Eye (tissue), 1 donor: ENCODE measurements at regions not wholly inside any gene's neighbourhood (a gene's known extent, or its start where the extent isn't known, plus 50 kb on each side); places are given as distances from the start of the nearest gene placed in this dataset.
"Not testable (repeated sequence)": the region's sequence is repeated elsewhere in the genome, so short reads cannot be mapped to it uniquely, and the experiment has no call there.

Experiments
- DNase-seq: peaks from one replicate; pipeline ENCODE4 v3.0.0-alpha.2; 2015

DNA sequence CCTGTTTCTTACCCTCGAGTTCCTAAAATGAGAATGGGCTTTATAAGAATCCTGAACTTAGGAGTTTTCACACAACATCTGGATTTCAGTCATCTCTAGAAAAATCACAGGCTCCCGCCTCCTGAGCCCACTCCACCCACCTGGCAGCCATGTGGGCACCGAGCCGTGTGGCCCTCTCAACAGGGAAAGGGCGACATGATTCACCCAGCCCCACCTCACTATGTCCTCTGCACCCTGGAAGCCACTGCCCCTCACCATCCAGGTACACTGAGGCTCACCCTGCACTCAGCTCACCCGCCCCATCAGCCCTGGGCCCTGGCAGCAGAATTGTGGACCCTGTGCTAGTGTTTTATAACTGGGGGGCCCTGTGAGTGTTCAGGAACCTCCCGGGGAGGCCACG lies 101.5 kb downstream of the SHANK2 start:
- no peak for DNase-seq

DNA sequence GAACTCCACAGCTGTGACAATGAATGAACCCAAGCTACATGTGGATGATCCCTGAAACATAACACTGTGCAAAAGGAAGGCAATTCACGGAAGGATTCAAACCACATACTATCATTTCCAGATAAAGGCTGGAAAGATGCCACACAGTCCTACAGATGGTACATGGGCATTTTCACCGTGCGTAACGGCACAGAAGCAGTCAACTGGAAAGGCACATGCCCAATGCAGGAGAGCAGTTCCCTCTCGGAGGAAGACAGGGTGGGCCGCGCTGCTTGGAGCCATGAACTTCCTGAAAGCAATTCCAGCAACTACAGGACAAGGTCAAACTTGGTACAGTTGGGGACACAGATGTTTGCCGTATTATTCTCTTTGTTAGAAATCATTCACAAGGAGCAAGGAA lies 103.7 kb downstream of the SHANK2 start:
- no peak for DNase-seq

DNA sequence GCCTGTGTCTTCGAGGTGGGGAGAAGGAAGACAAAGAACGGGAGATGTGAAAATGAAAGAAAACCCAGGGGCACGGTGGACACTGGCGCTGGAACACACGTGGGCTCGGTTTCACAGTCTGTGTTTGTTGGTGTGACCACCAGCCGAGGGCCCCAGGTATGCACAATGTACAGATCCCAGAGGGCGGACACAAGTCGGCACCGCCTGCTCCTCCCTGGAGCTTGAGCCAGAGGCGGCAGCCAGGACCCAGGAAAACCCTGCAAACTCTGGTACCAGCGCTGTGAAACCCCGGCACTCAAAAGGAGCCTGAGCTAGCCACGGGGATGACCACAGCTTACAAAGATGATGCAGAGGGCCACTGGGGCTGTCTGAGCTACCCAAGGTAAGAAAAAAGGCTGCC lies 105.0 kb downstream of the SHANK2 start:
- DNase-seq: no peak

DNA sequence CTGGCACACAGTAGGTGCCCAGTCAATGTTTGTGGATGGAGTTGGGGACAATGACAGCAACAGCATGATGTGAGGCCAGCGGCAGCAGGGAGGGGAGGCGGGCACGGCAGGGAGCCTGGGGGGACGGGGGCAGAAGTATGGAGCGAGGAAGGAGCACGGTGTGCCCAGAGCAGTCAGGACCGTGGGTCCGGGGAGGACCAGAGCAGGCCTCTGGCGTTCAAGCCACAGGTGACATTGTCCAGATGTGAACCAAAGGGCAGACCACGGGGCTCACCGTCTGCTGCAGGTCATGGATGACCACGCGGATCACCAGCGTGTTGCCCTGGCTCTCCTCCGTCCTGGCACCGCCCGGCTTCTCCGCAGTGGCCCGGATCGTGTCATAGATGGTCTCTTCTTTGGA lies 105.5 kb downstream of the SHANK2 start:
- no peak for DNase-seq

DNA sequence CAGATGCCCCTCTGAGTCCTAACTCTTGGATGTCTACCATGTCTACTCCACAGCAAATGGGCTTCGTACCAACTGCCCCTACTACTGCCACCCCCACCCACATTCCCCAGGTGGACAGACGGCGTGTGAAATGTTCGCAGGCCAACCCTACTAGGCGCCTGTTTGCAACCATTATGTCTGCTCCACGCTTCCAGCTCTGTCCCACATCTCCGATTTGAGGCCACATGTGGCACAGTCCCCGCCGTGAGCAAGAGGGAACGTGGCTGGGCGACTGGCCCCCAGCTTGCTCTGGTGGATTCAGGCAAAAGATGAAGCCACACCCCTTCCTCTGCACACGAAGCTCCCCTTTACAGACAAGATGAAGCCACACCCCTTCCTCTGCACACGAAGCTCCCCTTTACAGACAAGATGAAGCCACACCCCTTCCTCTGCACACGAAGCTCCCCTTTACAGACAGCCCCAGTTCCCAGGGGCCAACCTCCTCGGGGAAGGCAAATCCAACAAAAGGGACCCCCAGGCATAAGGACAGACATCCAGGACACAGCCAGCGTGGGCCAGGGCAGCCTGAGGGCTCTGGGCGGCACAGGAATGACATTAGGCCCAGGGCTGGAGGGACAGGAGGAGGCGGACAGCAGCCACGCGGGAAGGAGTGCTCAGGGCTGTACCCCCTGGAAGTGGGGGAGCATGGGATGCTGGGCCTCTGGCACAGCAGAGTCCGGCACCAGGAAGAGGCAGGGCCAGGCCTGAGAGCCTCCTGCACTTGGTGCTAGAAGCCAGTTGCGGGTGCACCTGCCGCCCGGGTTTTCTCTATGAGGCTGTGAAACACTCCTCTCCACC lies 106.2 kb downstream of the SHANK2 start:
- no peak for DNase-seq

DNA sequence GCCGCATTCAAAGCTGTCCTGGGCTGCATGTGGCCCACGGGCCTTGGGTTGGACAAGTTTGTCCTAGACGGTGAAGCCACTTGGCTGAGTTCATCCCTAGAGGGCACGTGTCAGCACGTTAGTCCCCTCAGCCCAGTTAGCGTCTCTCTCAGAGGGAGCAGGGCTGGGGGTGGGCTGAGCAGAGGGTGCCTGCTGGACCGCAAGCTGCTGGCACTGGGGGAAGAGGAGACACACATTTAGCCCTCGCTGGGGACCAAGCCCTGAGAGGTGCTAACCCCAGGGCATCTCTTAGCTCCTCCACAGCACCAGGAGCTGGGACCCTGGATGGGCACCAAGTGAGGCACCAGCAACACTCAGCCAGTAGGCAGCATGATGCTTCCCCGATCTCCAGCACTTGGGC lies 107.0 kb downstream of the SHANK2 start:
- DNase-seq: no peak

DNA sequence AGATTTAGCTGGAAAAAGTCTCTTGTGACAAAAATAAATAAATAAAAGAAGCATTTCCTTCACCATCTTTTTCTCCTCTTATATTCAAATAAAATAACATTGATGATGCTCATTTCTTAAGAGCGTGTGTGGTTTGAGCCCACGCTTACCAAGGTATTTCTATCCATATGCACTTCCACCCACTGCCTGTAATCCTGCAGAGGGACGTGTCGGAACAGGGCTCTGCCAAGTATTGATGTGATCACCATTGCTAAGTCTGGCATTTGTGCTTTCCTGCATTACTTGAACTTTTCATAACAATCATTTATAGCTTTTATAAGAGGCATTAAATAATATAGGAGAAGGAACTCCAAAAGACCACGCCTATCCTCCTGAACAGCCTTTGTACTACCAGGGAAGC lies 107.6 kb downstream of the SHANK2 start:
- DNase-seq: no peak

DNA sequence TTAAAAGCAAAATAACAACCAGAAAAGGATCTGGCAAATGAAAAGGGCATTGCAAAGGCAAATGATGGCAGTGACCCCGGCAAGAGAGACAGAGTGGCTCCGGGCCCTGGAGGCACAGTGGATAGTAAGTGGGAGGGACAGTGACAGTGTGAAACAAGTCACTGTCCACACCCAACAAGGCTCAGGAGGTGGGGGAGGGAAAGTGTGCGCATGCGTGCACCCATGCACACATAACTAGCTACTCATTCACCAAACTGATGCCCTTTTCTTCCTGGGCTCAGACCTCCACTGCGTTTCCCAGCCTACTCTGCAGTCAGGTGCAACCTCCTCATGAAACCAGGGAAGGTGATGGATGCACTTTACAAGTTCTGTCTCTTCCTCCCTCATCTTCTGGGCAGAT lies 108.4 kb downstream of the SHANK2 start:
- DNase-seq: no peak

DNA sequence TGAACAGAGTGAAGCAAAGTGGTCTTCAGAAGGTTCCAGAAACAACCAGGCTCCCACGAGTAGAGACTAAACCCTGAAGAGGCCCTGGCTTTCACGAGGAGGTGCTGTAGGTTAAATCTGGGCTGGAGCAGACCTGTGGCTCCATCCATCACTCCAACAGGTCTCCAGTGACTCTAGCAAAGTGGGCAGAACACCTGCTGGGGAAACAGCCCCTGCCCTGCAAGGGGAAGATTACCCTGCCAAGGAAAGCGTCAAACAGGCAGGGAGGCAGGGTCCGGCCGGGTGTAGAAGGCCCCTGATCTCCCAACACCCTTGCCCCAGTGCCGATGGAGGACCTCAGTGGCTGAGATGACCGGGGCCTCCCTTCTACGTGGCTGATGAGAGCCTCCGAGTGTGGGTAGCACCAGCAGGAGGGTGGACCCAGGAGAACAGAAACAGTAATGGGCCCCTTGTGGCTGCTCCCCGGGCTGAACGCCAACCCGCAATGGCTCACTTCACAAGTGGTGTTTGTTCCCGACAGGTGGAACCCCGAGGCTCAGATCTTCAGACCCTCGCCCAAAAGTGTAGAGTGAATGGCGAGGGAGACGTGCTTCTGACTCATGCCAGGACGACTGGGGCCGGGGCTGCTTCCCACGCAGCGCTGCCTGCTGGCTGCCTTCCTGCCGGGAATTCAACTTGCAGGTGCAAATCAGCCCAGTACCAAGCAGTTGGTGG lies 112.0 kb downstream of the SHANK2 start:
- no peak for DNase-seq

DNA sequence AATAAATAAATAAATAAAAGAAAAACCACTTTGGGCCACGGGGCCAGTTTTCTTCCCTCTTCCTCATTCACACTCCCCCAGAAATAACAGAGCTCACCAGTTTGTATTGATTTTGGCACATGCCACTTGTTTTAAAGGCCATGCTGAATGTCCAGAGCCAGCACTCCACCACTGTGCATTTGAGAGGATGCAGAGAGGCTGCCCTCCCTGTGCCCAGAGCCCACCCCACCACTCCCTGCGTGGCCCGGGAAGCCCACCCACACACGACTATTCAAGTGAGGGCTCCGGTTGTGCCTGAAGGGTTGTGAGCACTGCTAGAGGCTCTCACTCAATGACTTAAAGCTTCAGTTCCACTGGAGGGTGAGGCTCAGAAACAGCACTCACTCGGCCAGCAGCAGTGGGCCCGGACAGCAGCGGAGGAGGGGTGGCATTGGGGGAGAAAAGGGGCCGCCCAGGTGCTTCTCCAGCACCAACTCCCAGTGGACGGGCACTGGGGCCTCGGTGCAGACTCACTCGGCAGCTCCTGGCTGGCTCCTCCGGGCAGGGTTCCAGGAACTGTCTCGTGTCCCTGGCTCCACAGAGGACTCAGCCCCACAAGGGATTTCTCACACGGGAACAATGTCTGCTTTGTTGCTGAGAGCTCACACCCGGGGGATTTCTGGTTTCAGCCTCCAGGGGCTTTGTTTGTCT lies 112.7 kb downstream of the SHANK2 start:
- DNase-seq: peak; percentile 39

DNA sequence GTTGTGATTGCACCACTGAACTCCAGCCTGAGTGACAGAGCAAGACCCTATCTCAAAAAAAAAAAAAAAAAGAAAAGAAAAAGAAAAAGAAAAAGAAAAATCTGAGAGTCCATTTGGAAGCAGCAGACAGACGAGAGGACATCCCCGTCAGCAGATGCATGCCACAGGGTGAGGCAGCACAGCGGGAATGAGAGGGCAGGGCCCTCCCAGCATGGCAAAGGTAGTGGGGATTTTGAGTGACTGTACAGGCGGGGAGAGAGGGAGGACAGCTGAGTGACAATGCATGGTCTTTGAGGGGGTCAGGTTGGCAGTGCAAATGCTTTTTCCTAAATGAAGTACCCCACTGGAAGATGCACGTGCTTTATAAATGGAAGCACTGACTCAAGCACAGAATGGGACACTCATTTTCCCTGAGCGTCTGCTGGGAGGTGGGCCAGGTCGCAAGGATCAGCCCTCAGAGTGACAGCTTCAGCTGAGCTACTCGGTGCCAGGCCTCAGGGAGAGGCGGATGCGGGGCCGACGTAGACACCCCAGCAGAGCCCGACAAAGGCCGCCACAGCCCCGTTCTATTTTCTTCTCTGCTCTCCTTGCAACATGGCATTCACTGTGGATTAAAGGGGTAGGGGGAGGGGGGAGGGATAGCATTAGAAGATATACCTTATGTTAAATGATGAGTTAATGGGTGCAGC lies 113.5 kb downstream of the SHANK2 start:
- DNase-seq: no peak

DNA sequence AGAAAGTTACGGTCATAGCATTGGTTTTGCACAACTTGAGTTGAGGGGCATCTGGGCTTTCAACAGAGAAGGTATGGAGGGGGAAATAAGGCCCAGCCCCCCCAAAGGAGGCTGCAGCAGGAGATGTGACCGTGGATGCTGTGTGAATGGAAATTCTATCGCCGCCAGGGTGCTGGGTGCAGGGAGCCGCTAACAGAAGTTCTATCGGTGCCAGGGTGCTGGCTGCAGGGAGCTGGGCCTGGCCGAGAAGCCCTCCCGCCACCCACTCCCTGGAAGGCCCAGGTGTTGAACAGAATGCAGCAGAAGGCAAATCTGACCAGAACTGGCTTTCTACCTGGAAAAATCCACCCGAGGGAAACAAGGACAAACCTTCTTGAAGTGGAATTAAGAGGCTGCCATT lies 115.0 kb downstream of the SHANK2 start:
- DNase-seq: no peak

DNA sequence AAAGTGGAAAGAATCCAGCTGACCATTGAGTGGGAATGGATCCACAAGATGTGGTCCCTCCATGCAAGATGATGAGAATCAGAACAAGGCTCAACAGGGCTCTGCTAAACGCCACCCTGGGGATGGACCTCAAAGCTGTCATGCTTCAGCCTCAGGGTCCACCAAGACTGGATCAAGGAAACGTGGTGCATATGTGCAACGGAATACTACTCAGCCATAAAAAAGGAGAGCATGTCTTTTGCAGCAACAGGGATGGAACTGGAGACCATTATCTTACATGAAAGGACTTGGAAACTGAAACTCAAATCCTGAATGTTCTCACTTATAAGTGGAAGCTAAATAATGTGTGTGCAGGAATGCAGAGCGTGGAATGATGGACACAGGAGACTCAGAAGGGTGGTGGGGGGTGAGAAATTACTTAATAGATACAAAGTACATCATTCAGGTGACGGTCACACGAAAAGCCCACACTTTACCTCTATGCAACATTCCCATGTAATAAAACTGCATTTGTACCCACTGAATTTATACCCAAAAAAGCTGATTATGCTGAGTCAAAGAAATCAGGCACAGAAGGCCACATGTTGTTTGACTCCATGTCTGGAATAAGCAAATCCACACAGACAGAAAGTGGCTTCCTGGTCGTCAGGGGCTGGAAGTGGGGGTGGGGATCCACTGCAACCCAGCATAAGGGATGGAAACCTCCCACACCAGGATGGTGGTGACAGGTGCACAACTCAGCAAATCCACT lies 116.1 kb downstream of the SHANK2 start:
- DNase-seq: no peak

DNA sequence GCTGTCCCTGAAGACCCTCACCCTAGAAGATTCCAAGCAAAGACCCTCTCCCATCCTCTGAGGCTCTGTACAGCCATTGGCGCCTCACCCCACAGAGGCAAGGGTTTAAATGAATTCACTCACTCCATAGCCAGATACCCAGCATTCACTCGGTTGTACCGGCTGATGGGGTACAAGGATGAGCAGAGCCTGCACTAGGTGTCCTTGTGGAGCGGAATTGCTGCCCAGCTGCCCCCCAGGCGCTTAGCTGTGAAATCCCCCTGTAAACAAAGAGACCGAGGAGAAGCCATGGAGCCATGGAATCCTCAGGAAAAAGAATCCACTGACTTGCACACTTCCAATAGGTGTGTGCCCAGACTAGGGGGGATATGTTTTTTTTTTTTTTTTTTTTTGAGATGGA lies 117.3 kb downstream of the SHANK2 start:
- DNase-seq: no peak

DNA sequence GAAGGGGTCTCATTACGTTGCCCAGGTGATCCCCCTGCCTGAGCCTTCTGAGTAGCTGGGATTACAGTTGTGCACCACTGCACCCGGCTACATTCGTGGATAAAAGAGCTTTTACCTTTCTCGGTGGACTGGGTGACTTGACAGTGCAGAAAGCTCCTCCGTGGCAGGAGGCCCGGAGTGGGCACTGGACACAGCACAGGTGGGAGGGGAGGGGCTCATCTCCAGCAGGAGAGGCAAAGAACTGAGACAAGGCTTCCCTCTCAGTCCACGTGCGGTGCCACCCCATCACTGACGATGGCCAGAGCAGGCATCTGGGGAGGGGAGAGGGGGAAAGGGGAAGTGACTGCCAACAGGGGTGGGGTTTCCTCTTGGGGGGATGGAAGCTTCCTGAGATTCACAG lies 118.4 kb downstream of the SHANK2 start:
- no peak for DNase-seq

DNA sequence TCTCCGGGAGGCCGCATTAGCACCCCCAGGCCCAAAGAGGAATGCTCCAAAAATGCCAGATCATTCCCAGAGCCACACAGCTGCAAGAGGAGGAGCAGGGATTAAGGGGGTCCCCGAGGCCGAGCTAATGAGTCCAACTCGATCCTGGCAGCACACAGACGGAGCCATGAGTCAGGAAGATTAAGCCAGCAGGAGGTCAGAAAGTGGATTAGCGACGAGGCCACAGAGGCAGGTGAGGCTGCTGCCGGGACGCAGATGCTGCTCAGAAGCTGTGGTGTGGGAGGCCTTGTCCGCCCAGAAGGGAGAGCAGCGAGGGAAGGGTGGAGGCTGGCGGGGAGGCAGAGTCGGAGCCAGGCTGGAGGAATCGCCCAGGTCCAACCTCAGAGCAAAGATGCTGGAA lies 120.5 kb downstream of the SHANK2 start:
- peak; percentile 70 for DNase-seq

DNA sequence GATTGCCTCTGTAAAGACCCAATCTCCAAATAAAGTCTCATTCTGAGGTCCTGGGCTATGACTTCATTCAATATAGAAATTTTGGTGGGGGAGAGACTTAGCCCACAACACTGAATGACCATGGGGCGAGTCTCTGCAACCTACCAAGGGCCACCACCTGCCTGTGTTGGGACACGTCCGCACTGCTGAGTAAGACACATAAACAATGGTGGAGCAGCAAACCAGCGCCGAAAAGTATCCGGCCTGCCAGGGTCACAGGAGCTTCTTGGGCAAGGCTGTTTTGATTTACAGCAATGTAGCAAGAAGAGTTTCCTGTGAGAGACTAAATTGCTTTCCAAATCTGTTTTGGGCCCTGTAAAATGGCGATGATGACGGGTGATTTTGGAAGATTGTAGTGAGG lies 122.3 kb downstream of the SHANK2 start:
- no peak for DNase-seq

DNA sequence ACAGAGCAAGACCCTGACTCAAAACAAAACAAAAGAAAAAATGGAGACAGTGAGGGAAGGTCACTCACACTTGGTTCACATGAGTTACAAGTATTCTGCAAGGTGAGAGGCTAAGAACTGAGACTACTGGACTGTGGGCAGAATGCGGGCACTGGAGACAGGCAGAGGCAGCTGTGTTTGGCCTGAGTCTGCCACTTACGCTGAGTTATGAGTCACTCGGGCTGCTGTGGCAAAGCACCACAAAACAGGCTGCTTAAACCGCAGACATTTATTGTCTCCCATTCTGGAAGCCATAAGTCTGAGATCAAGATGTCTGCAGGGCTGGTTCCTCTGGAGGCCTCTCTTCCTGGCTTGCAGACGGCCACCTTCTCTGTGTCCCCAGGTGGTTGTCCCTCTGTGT lies 122.8 kb downstream of the SHANK2 start:
- no peak for DNase-seq

DNA sequence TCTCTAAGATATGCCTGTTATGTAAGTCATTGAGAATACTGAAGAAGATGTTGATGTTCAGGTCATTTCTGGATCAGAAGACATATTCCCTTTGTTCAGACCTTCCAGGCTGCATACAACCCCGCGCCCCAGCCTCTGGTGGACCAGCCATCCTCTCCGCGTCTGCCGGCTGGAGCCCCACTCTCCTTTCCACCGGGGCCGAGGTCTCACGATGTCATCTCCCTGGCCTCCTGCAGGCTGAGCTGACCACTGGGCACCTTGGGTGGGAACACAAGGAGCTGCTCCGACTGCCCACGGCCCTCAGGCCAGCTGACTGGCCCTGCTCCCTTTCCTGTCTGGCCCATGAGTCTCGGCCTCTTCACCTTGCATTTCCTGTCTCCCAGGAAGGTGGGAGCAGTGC lies 124.6 kb downstream of the SHANK2 start:
- no peak for DNase-seq

DNA sequence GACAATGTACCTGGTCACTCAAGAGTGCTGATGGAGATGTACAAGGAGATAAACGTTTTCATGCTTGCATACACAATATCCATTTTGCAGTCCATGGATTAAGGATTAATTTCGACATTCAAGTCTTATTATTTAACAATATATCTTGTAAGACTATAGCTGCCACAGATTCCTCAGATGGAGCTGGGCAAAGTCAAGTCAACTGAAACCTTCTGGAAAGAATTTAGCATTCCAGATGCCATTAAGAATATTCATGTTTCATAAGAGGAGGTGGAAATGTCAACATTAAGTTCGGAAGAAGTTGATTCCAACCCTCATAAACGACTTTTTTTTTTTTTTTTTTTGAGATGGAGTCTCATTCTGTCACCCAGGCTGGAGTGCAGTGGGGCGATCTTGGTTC lies 126.0 kb downstream of the SHANK2 start:
- not testable (repeated sequence) for DNase-seq

DNA sequence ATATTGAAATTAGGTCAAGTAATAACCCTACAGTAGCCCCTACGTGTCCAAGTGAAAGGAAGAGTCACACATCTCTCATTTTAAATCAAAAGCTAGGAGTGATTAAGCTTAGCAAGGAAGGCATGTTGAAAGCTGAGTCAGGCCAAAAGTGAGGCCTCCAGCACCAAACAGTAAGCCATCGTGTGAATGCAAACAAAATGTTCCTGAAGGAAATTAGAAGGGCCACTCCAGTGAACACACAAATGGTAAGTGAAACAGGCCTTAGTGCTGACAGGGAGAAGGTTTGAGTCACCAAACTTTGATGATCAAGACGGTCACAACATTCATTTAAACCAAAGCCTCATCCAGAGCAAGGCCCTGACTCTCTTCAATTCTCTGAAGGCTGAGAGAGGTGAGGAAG lies 127.2 kb downstream of the SHANK2 start:
- no peak for DNase-seq

DNA sequence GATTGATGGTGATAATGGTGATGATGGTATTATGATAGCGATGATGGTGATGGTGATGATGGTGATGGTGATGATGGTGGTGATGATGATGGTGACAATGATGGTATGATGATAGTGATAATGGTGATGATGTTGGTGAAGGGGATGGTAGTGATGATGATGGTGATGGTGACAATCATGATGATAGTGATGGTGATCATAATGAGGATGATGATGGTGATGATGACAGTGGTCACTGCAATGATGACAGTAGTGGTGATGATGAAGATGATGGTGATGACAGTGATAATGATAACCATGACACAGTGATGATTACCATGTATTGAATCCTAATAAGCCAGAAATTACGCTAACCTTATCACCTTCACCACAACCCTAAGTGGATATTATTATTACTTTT lies 128.2 kb downstream of the SHANK2 start:
- DNase-seq: no peak

DNA sequence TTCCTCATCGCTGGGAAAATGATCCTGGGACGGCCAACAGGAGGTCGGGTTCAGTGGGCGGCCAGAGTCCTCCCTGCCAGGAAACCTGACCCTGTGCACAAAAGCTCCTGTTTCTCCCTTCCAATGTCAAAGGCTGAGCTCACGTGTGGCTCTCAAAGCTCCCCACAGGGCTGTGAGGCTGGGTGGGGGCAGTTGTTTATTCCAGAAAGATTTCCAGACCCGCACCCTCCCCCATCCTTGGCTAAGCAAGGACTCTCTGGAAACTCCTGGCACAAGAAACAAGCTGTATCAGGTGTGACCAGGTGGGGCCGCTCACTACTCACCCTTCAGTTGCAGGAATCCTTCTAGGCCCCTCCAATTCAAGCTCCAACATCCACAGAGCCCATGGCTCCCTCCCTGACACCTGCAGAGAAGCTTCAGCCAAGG lies 131.9 kb downstream of the SHANK2 start:
- DNase-seq: peak; percentile 54
